Glutamatergic neuron (in vitro differentiated cells): ENCODE measurements at regions not wholly inside any gene's neighbourhood (a gene's known extent, or its start where the extent isn't known, plus 50 kb on each side); places are given as distances from the start of the nearest gene placed in this dataset.

Experiments used
- DNase-seq: peaks from one replicate; pipeline ENCODE4 v3.0.0; 2022
- H3K27ac Mint-ChIP-seq: one replicate; pipeline ENCODE4 v1.8.0; 2020; ENCODE audit warnings: mild to moderate bottlenecking, mixed read lengths, inconsistent platforms; ENCODE audit not compliant: unreplicated experiment
- H3K27me3 Mint-ChIP-seq: one replicate; pipeline ENCODE4 v1.8.0; 2020; ENCODE audit warnings: mild to moderate bottlenecking, moderate library complexity, mixed read lengths, inconsistent platforms; ENCODE audit not compliant: unreplicated experiment
- H3K36me3 Mint-ChIP-seq: one replicate; pipeline ENCODE4 v1.8.0; 2020; ENCODE audit warnings: mild to moderate bottlenecking, mixed read lengths, inconsistent platforms; ENCODE audit not compliant: unreplicated experiment
- H3K4me1 Mint-ChIP-seq: one replicate; pipeline ENCODE4 v1.8.0; 2020; ENCODE audit warnings: mild to moderate bottlenecking, low read depth, mixed read lengths, inconsistent platforms; ENCODE audit not compliant: unreplicated experiment
- H3K4me3 Mint-ChIP-seq: one replicate; pipeline ENCODE4 v1.8.0; 2020; ENCODE audit warnings: mild to moderate bottlenecking, mixed read lengths, inconsistent platforms; ENCODE audit not compliant: unreplicated experiment
- H3K9me3 Mint-ChIP-seq: one replicate; pipeline ENCODE4 v1.8.0; 2020; ENCODE audit warnings: mild to moderate bottlenecking, moderate library complexity, mixed read lengths, inconsistent platforms; ENCODE audit not compliant: unreplicated experiment
- TF ChIP-seq, protein P1 (sequence below): fragments of 200-600 bp; sonication (generic); IDR thresholded peaks from one replicate; pipeline ENCODE4 v1.5.0; 2021; ENCODE audit not compliant: partially characterized antibody, unreplicated experiment

DNA sequence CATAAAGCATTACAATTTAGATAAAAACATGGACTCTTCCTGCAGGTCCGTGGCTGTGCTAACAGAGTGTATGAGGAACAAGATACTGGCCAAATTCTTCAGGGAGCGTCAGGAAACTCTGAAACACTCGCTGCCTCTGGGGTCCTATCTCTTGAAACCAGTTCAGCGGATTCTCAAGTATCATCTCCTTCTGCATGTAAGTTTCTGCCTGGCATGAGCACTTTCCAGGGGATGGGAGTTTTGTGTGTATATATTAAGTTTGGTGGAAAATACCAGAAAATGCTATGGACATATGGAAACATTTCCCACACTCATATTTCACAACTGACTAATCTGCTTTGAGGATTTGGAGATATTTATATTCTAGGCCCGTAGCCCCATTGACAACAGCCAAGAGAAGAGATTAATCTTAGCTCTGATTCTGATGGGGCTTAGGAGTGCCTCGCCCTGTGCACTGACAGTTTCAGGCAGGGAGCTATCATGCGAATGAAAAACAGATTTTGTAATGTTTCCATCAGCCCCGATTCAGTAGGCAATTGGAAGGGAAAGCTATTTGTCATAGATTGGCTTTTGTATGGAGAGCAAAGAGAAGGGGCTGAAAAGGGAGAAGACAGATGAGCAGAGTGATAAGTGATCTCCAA is 64.7 kb upstream of the MTHFD1L start:
- no peaks in the 10 kb centered on the region for H3K9me3 Mint-ChIP-seq
- H3K4me3 Mint-ChIP-seq = no peak overlapping the region
- no peaks in the 10 kb centered on the region for H3K27me3 Mint-ChIP-seq
- H3K36me3 Mint-ChIP-seq = no peaks in the 10 kb centered on the region
- DNase-seq = no peak
- no peak overlapping the region for H3K27ac Mint-ChIP-seq
- H3K4me1 Mint-ChIP-seq = no peaks in the 10 kb centered on the region
- TF ChIP-seq, protein P1, sequence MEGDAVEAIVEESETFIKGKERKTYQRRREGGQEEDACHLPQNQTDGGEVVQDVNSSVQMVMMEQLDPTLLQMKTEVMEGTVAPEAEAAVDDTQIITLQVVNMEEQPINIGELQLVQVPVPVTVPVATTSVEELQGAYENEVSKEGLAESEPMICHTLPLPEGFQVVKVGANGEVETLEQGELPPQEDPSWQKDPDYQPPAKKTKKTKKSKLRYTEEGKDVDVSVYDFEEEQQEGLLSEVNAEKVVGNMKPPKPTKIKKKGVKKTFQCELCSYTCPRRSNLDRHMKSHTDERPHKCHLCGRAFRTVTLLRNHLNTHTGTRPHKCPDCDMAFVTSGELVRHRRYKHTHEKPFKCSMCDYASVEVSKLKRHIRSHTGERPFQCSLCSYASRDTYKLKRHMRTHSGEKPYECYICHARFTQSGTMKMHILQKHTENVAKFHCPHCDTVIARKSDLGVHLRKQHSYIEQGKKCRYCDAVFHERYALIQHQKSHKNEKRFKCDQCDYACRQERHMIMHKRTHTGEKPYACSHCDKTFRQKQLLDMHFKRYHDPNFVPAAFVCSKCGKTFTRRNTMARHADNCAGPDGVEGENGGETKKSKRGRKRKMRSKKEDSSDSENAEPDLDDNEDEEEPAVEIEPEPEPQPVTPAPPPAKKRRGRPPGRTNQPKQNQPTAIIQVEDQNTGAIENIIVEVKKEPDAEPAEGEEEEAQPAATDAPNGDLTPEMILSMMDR = no peak

DNA sequence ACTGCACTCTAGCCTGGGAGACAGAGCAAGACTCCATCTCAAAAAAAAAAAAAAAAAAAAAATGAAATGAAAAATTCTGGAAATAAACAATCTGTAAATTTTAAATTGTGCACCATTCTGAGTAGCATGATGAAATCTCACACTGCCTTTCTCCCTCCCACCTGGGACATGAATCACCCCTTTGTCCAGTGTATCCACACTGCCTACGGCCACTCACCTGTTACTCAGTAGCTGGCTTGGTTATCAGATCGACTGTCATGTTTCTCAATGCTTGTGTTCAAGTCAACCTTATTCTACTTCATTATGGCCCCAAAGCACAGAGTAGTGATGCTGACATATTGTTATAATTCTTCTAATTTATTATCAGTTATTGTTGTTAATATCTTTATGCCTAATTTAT is 58.7 kb upstream of the MTHFD1L start:
- Mint-ChIP-seq H3K4me3 (no peak overlapping the region), H3K27ac (no peak overlapping the region), H3K4me1 (no peaks in the 10 kb centered on the region), H3K9me3 (no peaks in the 10 kb centered on the region), H3K36me3 (no peaks in the 10 kb centered on the region), H3K27me3 (peaks cover 2% of the 10 kb centered on the region)
- TF ChIP-seq, protein P1 = no peak
- no peak for DNase-seq

DNA sequence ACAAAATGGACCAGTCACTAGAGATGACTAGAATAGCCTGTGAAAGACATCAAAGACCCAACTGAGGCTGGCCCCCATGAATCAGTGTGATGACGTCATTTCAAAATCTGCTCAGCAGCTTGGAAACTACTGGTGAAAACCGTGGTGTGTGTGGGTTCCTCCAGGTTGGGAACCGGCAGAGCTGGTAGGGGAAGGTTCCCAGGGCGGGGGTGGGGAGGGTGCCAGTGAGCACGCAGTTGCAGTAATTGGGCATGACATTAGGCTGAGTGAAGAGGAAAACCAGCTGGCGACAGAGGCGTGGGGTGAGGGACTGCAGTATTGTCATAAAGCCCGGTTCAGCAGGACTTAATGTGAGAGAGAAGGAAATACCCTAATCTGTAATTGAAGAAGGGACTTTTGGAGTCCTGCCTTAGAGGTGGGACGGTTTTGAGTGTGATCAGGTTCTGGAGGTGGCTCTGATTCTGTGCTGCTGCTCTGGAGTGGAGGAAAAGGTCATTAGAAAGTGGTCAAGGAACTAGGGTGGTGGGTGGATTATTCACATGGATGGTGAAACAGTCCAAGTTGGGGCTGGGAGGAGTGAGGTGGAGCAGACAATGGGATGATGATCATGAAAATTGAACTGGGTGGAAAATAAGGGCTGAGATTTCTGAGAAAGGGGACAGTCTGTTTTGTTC is 52.0 kb upstream of the MTHFD1L start:
- no peak for DNase-seq
- Mint-ChIP-seq H3K27ac (no peak overlapping the region), H3K4me1 (peaks cover 3% of the 10 kb centered on the region), H3K9me3 (peaks cover 2% of the 10 kb centered on the region), H3K4me3 (no peak overlapping the region), H3K36me3 (no peaks in the 10 kb centered on the region), H3K27me3 (peaks cover 6% of the 10 kb centered on the region)
- TF ChIP-seq, protein P1 = no peak

DNA sequence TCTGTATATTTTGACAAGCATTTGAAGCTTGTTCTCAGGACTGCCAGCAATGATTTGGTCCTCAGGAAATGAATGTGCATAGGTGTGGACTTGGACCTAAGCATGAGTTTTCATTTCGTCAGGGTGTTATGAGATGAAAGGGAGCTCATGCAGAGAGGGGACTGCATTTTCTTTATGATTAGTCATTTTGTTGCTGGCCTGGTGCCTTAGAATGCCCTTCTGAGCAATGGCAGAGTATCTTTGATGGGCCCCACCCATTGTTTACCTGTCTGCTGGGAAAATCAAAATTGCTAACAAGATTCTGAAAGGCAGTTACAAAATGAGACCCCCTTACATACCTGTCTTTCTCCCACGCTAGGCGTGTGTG is 51.5 kb upstream of the MTHFD1L start:
- Mint-ChIP-seq H3K4me3 (no peak overlapping the region), H3K27me3 (peaks cover 6% of the 10 kb centered on the region), H3K9me3 (peaks cover 2% of the 10 kb centered on the region), H3K4me1 (peaks cover 8% of the 10 kb centered on the region), H3K27ac (no peak overlapping the region), H3K36me3 (no peaks in the 10 kb centered on the region)
- TF ChIP-seq, protein P1 = no peak
- DNase-seq = no peak
